HFF-Myc (cell line): ENCODE measurements at regions not wholly inside any gene's neighbourhood (a gene's known extent, or its start where the extent isn't known, plus 50 kb on each side); places are given as distances from the start of the nearest gene placed in this dataset.

ENCODE experiments used
- DNase-seq: peaks from one replicate; pipeline ENCODE4 v3.0.0-alpha.2; 2011; ENCODE audit warnings: low read depth; ENCODE audit errors: extremely low read depth
- H3K4me3 ChIP-seq: replicated peaks from 2 replicates; pipeline ENCODE4 v1.5.1; 2011; ENCODE audit warnings: low read depth, mild to moderate bottlenecking, control low read depth, low read length
- TF ChIP-seq, protein P1 (sequence below): IDR thresholded peaks from 2 replicates; pipeline ENCODE4 v1.5.1; 2012; ENCODE audit warnings: mild to moderate bottlenecking, low read depth, low read length, control low read depth; ENCODE audit errors: missing control alignments

DNA sequence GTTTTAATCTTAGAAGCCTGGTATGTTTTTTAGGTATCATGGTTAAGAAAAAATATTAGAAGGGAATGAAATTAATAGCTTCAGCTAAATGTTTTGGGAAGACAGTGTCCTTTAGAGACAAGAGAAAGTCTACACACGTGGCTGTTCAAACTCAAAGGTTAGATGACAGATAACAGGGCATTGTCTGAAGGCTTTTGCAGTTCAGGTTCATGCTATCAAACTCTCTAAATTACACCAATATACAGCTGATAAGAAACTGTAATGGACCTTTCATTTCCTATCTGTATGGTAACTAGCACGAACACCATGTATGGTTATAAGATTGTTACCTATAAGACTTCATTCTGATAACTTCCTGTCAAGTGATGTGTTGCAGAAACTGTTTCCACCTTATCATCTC lies 240.6 kb upstream of the MEF2C start:
- no peak overlapping the region for H3K4me3 ChIP-seq
- TF ChIP-seq, protein P1, sequence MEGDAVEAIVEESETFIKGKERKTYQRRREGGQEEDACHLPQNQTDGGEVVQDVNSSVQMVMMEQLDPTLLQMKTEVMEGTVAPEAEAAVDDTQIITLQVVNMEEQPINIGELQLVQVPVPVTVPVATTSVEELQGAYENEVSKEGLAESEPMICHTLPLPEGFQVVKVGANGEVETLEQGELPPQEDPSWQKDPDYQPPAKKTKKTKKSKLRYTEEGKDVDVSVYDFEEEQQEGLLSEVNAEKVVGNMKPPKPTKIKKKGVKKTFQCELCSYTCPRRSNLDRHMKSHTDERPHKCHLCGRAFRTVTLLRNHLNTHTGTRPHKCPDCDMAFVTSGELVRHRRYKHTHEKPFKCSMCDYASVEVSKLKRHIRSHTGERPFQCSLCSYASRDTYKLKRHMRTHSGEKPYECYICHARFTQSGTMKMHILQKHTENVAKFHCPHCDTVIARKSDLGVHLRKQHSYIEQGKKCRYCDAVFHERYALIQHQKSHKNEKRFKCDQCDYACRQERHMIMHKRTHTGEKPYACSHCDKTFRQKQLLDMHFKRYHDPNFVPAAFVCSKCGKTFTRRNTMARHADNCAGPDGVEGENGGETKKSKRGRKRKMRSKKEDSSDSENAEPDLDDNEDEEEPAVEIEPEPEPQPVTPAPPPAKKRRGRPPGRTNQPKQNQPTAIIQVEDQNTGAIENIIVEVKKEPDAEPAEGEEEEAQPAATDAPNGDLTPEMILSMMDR: no peak
- no peak for DNase-seq

DNA sequence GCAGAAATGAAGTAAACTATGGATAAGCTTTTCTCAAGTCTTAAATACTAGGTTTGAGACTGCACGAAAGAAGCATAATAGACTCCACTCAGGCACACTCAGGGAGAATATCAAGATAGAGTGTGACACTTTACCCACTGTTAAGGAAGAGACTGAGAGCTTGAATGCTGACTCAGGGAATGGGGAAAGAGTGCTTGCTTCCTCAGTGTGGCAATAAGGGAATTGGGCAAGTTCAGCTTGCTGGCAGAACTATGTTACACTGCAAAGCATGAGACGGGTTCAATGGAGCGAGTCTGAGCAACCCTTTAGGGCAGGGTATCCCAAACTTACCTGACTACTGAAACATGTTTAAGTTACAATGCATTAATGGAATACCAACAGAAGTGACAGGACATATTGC lies 237.7 kb upstream of the MEF2C start:
- DNase-seq: no peak
- TF ChIP-seq, protein P1: no peak
- no peak overlapping the region for H3K4me3 ChIP-seq

DNA sequence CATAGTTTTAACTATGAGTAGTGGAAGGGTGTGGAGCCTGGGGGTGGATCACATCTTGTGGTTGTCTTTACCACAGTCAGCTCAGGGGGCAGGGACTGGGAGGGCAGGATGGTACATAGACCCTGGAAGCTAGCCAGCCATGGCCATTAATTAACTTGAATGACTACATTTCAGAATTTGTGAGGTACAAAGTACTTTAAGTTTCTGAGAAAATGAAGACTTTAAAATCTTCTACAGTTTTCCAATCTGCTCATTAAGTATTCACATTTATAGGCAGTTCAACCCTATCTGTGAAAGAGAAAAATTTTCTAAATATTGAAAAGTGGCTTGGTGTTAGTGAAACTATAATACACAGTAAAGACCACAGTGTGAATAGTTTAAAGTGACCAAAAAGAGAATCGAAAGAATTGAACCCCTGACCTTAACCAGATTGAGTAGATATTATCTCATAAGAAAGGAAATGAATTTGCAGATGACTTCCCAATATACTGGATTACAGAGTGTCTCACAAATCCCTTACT lies 234.2 kb upstream of the MEF2C start:
- TF ChIP-seq, protein P1: no peak
- H3K4me3 ChIP-seq: no peak overlapping the region
- no peak for DNase-seq

DNA sequence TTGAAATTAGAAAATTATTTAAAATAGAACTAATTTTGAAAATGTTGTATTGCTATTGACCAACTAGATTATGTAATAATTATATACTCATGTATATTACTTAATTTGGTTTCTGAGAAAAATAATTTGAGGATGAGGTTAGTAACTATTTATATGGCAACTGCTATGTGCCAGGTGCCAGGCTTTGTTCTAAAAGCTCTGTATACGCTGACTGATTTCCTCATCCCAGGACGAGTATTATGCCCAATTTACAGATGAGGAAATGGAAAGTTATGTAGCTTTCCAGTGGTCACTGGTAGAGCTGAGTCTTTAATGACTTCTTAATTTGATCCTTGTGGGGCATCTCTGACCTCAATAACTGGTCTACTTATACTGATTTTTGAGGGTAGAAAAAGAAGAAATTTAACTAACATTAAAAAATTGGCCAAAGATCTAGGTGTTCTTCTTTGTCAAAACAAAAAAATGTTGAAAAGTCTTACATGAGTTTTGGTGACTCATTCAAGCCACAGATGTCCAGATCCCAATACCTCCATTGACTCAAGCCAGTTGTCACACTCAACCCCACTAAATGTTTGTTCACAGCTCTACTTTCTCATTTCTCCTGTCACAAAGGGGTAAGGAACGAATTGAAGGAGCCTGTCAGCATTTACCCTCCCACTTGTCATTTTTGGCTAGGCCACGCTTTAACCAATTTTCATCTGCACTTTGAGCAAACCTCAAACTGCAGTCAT lies 228.1 kb upstream of the MEF2C start:
- H3K4me3 ChIP-seq: no peak overlapping the region
- DNase-seq: no peak
- TF ChIP-seq, protein P1: no peak

DNA sequence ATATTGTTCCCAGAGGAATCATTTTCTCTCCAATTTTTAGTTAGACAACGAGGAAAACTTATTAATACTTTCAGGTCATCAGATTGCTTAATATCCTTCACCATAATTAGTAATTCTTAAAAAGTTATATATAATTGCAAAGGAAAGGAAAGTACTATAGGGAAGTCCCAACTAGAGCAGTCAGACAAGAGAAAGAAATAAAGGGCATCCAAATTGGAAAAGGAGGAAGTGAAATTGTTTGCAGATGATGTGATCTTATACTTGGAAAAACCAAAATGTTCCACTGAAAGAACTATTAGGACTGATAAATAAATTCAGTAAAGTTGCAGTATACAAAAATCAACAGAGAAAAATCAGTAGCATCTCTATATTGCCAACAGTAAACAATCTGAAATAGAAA lies 223.5 kb upstream of the MEF2C start:
- DNase-seq: no peak
- TF ChIP-seq, protein P1: no peak
- no peak overlapping the region for H3K4me3 ChIP-seq

DNA sequence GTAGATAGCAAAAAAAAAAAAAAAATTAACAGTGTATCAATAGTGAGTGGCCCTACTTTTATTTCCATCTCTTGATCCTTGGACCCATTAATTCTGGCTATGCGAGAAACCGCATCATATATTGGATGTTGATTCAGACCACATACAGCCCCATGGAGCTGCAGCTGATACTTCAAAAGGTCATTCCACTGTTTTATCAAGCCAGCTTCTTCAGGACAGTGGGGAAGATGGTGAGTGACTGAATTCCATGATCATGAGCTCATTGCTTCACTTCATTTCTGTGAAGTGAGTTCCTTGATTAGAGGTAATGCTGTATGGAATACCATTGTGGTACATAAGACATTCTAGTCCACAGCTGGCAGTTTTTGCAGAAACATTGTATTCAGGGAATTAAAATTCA lies 222.9 kb upstream of the MEF2C start:
- TF ChIP-seq, protein P1: no peak
- no peak overlapping the region for H3K4me3 ChIP-seq
- DNase-seq: no peak
